GM10266 (cell line): ENCODE measurements at regions not wholly inside any gene's neighbourhood (a gene's known extent, or its start where the extent isn't known, plus 50 kb on each side); places are given as distances from the start of the nearest gene placed in this dataset.

Source experiments
- DNase-seq: peaks from one replicate; pipeline ENCODE4 v3.0.0; 2012; ENCODE audit errors: extremely low spot score
- CTCF ChIP-seq: IDR thresholded peaks from 2 replicates; pipeline ENCODE4 v1.5.1; 2012; ENCODE audit warnings: mild to moderate bottlenecking, low read depth; ENCODE audit not compliant: control insufficient read depth, insufficient read depth; ENCODE audit errors: missing control alignments

DNA sequence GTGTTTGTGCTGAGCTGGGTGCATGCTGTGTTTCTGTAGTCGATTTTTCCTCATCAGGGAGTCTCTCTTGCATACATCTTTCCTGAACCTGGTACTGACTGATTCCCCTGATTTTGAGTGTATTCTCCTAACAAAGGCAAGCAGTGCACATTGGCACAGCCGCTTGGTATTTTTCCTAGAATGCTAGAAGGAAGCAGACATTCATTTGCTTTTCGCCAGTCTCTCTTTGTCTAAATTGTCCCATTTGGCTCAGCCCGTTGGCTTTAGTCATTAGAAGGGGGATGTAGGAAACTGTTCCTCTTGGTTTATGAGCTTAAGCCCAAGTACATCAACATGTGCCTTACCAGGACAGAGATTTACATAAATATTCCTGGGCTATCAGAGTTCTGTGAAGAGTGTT lies 266.1 kb upstream of the TMTC4 start:
- TF ChIP-seq CTCF: no peak
- no peak for DNase-seq

DNA sequence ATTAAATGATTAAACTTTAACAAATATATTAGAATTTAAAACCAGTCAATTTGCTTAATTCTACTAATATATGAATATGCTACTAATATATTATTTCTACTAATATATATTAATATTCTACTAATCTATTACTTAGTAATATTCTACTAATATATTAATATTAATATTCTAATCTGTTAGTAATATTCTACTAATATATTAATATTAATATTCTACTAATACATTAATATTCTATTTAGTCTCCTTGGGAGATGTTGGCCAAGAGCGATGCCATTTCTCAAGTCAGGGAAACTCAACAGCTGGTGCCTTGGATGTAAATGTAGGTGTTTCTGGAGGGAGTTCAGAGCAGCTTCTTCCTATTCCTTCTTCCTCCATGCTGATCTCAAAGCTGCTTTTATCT lies 259.2 kb upstream of the TMTC4 start:
- DNase-seq: no peak
- no peak for TF ChIP-seq CTCF

GRCh38 chr13:100922599-100922998 lies 248.0 kb upstream of the TMTC4 start:
- no peak for DNase-seq
- no peak for TF ChIP-seq CTCF

GRCh38 chr13:100921139-100921538 lies 246.5 kb upstream of the TMTC4 start:
- no peak for DNase-seq
- TF ChIP-seq CTCF: no peak

DNA sequence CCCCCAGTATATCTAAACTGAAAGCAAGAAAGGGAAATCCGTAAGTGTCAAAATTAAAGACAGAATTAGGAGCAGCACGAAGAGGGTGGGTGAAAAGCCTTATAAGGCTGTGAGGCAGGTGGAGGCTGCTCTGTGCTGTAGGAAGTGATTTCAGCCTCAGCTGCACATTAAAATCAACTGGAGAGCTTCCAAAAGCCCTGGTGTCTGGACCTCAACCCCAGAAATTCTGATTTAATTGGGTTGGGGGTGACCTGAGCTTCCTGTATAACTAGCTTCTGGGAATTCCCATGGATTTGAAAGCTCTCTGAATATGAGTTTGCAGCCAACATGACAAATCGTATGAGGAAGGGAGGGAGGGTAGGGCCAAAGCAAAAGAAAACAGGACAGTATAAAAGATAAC lies 242.4 kb upstream of the TMTC4 start:
- TF ChIP-seq CTCF: no peak
- no peak for DNase-seq

- TF ChIP-seq CTCF: no peak
- no peak for DNase-seq
Measured at GRCh38 chr13:100913143-100913542, 238.5 kb upstream of the TMTC4 start.

DNA sequence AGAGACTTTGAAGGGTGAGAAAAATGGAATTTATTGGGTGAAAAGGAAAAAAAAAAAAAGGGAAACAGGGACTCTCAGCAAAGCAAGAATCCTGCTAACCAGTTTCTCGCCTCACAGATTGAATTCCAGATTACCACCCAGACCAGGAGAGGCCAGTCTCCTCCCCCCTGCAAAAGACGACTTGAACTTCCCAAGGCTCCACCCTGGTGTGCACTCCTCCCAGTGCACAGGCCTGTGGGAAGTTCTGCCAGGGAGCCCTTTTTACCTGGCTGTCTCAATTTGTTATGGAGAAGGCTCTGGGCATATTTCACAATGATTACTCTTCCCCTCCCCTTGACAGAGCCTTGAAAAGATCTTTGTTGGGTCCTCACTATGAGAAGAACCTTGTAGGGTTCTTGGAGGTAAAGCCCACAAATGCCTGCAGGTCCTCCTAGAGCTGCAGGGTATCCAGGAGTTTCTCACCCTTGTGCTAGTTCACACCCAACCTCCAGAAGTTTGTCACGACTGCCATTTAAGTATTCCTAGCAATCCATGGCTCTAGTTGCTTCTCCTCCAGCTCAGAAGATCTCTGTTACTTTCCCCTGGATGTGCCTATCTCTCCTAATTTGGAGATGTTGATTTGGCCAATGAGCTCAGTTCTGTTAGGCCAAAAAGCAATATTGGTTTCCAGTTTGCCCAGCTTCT lies 229.8 kb upstream of the TMTC4 start:
- TF ChIP-seq CTCF: no peak
- DNase-seq: no peak
